ENCODE measurements at regions not wholly inside any gene's neighbourhood (a gene's known extent, or its start where the extent isn't known, plus 50 kb on each side); places are given as distances from the start of the nearest gene placed in this dataset.

DNA sequence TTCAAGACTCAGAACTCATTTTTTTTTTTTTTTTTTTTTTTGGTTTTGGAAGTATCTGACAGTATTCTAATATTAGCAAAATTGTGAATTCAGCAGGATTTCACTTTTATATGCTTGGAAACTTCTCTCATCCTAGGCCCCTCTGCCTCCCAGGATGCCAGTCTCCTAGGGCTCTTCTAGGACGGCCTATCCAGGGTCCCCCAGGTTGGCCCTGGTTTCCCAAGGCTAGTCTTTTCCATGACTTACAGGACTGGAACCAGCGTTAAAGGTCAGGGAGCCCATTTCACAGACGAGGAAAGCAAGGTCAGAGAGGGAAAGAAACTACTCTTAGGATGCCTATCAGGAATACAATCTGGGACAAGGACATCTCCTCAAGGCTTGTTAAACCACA, 412.5 kb downstream of the PTPRU start:
- Histone ChIP-seq H3K4me3 (no peak overlapping the region), H3K4me1 (ENCODE audit: control insufficient read depth in 5 of 5, insufficient read depth in 5 of 5, low read length in 5 of 5) (no peaks in the 10 kb centered on the region), H3K36me3 (ENCODE audit: control insufficient read depth in 4 of 4, insufficient read depth in 4 of 4, low read length in 4 of 4) (no peaks in the 10 kb centered on the region), H3K9me3 (ENCODE audit: control insufficient read depth in 4 of 4, insufficient read depth in 3 of 4, low read length in 3 of 4) (peaks cover 0 to 5% (median 0%) of the 10 kb centered on the region in 4 donors), H3K27me3 (ENCODE audit: control insufficient read depth in 3 of 3, insufficient read depth in 3 of 3, low read length in 2 of 3) (peaks cover 0 to 3% (median 0%) of the 10 kb centered on the region in 3 donors), H3K27ac (ENCODE audit: low read depth in 1 of 2, low read length in 1 of 2) (no peak overlapping the region), H3K9ac (ENCODE audit: insufficient read depth in 1 of 2, low read length in 2 of 2) (no peak overlapping the region)
- ATAC-seq (ENCODE audit: insufficient read depth, low FRiP score), result no peak
- WGBS, 2 donors, result 84 to 92% methylated on average over 3 of the region's 3 CpGs
- TF ChIP-seq, protein P1, sequence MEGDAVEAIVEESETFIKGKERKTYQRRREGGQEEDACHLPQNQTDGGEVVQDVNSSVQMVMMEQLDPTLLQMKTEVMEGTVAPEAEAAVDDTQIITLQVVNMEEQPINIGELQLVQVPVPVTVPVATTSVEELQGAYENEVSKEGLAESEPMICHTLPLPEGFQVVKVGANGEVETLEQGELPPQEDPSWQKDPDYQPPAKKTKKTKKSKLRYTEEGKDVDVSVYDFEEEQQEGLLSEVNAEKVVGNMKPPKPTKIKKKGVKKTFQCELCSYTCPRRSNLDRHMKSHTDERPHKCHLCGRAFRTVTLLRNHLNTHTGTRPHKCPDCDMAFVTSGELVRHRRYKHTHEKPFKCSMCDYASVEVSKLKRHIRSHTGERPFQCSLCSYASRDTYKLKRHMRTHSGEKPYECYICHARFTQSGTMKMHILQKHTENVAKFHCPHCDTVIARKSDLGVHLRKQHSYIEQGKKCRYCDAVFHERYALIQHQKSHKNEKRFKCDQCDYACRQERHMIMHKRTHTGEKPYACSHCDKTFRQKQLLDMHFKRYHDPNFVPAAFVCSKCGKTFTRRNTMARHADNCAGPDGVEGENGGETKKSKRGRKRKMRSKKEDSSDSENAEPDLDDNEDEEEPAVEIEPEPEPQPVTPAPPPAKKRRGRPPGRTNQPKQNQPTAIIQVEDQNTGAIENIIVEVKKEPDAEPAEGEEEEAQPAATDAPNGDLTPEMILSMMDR (IDR thresholded peaks at IDR 0.05; ENCODE audit: control extremely low read depth, extremely low read depth), result no peak
- no peak for DNase-seq

DNA sequence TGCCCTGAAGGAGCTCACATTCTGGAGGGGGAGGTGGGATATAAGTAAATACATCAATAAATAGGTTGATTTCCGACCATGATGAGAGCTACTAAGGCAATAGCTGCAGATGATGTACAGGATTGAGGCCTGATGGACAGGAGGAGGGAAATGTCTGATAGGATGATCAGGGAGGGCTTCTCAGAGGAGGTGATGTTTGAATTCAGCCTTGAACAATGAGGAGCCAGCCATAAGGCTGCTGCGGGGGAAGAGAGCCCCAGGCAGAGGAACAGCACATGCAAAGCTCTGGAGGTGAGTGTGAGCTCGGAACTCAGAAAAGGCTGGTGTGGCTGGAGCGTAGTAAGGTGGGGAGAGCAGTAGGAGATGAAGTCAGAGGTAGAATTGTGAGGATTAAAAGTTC, 411.7 kb downstream of the PTPRU start:
- ATAC-seq (ENCODE audit: insufficient read depth, low FRiP score) (no peak), DNase-seq (no peak)
- no peaks in the 10 kb centered on the region for H3K36me3 ChIP-seq (ENCODE audit: control insufficient read depth in 4 of 4, insufficient read depth in 4 of 4, low read length in 4 of 4)
- TF ChIP-seq, protein P1 (IDR thresholded peaks at IDR 0.05; ENCODE audit: control extremely low read depth, extremely low read depth), result no peak
- H3K27ac ChIP-seq (ENCODE audit: low read depth in 1 of 2, low read length in 1 of 2), result no peak overlapping the region
- H3K9ac ChIP-seq (ENCODE audit: insufficient read depth in 1 of 2, low read length in 2 of 2), result no peak overlapping the region
- peaks cover 0 to 5% (median 0%) of the 10 kb centered on the region in 4 donors for H3K9me3 ChIP-seq (ENCODE audit: control insufficient read depth in 4 of 4, insufficient read depth in 3 of 4, low read length in 3 of 4)
- H3K4me3 ChIP-seq, result no peak overlapping the region
- H3K4me1 ChIP-seq (ENCODE audit: control insufficient read depth in 5 of 5, insufficient read depth in 5 of 5, low read length in 5 of 5), result no peaks in the 10 kb centered on the region
- H3K27me3 ChIP-seq (ENCODE audit: control insufficient read depth in 3 of 3, insufficient read depth in 3 of 3, low read length in 2 of 3), result peaks cover 0 to 3% (median 0%) of the 10 kb centered on the region in 3 donors
- 57 to 63% methylated on average over 4 of the region's 4 CpGs for WGBS, 2 donors

DNA sequence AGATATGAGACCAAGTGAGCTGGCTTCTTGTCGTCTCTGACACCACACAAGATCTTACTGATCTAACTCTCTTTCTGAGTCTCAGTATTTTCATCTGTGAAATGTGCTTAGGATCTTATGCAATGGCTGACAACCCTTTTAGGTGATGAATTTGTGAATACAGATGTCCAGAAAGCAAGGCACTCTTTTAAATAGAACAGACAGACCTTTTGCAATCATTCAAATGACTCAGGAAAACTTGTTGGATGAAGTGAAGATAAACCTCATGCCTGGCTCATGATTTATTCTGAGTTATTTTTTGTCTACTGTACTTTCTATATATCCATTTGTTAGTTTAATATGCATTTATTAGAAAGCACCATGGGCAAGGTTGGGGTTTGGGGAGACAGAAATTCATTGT, 411.3 kb downstream of the PTPRU start:
- WGBS, 2 donors, result 74 to 85% methylated on average over 1 of the region's 1 CpG
- Histone ChIP-seq H3K4me3 (no peak overlapping the region), H3K27ac (ENCODE audit: low read depth in 1 of 2, low read length in 1 of 2) (no peak overlapping the region), H3K9ac (ENCODE audit: insufficient read depth in 1 of 2, low read length in 2 of 2) (no peak overlapping the region), H3K9me3 (ENCODE audit: control insufficient read depth in 4 of 4, insufficient read depth in 3 of 4, low read length in 3 of 4) (peaks cover 0 to 5% (median 0%) of the 10 kb centered on the region in 4 donors), H3K27me3 (ENCODE audit: control insufficient read depth in 3 of 3, insufficient read depth in 3 of 3, low read length in 2 of 3) (peaks cover 0 to 3% (median 0%) of the 10 kb centered on the region in 3 donors), H3K4me1 (ENCODE audit: control insufficient read depth in 5 of 5, insufficient read depth in 5 of 5, low read length in 5 of 5) (no peaks in the 10 kb centered on the region), H3K36me3 (ENCODE audit: control insufficient read depth in 4 of 4, insufficient read depth in 4 of 4, low read length in 4 of 4) (no peaks in the 10 kb centered on the region)
- no peak for ATAC-seq (ENCODE audit: insufficient read depth, low FRiP score)
- DNase-seq, result no peak
- TF ChIP-seq, protein P1 (IDR thresholded peaks at IDR 0.05; ENCODE audit: control extremely low read depth, extremely low read depth), result no peak

DNA sequence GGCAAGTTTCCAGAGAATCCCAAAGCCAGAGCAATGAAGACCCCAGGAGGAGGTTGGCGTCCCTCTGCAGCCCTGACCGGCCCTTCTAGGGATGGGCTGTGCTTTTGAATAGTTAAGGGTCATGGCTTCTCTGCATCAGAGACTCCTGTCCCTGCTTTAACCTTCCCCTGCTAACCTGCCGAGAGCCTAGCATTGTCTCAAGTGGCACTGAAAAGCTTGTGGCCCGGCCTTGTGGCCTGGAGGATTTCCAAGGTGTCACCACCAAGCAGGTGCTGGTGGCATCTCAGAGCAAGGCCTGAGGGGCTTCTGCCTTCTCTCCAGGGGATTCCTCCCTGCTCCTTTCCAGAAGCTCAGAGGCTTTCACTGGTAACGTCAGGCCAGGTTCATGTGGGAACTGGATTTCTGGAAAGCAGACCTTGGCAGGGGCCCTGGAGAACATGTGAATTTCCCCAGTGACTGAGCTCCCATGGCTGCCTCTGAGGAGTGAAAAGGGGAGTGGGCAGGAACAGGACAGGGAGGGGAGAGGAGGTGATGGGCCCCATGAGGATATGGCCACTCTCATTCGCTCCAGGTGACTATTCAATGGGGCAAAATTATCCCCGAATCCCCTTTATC, 409.9 kb downstream of the PTPRU start:
- H3K27ac ChIP-seq (ENCODE audit: low read depth in 1 of 2, low read length in 1 of 2), result no peak overlapping the region
- no peak for DNase-seq
- 82 to 92% methylated on average over 7 of the region's 7 CpGs for WGBS, 2 donors
- H3K4me1 ChIP-seq (ENCODE audit: control insufficient read depth in 5 of 5, insufficient read depth in 5 of 5, low read length in 5 of 5), result no peaks in the 10 kb centered on the region
- no peak overlapping the region for H3K9ac ChIP-seq (ENCODE audit: insufficient read depth in 1 of 2, low read length in 2 of 2)
- no peaks in the 10 kb centered on the region for H3K36me3 ChIP-seq (ENCODE audit: control insufficient read depth in 4 of 4, insufficient read depth in 4 of 4, low read length in 4 of 4)
- TF ChIP-seq, protein P1 (IDR thresholded peaks at IDR 0.05; ENCODE audit: control extremely low read depth, extremely low read depth), result no peak
- peaks cover 0 to 5% (median 0%) of the 10 kb centered on the region in 4 donors for H3K9me3 ChIP-seq (ENCODE audit: control insufficient read depth in 4 of 4, insufficient read depth in 3 of 4, low read length in 3 of 4)
- H3K4me3 ChIP-seq, result no peak overlapping the region
- no peak for ATAC-seq (ENCODE audit: insufficient read depth, low FRiP score)
- H3K27me3 ChIP-seq (ENCODE audit: control insufficient read depth in 3 of 3, insufficient read depth in 3 of 3, low read length in 2 of 3), result peaks cover 0 to 3% (median 0%) of the 10 kb centered on the region in 3 donors
